Osteoblast (primary cell): ENCODE measurements at regions not wholly inside any gene's neighbourhood (a gene's known extent, or its start where the extent isn't known, plus 50 kb on each side); places are given as distances from the start of the nearest gene placed in this dataset.
A peak's percentile ranks its signal among the peaks of the same experiment; 100 is the strongest.

ENCODE experiments used
- DNase-seq: peaks from one replicate; pipeline ENCODE4 v3.0.0; 2011; ENCODE audit warnings: low spot score, mixed read lengths; ENCODE audit not compliant: insufficient read length; ENCODE audit errors: missing footprints
- H2AFZ ChIP-seq: 2 replicates; pipeline ENCODE4 v1.6.0; 2011; ENCODE audit warnings: mild to moderate bottlenecking, low read length
- H3K27ac ChIP-seq: 2 replicates; pipeline ENCODE4 v1.5.1; 2011; ENCODE audit warnings: mild to moderate bottlenecking, low read depth, low read length, moderate library complexity
- H3K27me3 ChIP-seq: 2 replicates; pipeline ENCODE4 v1.6.0; 2012; ENCODE audit warnings: mild to moderate bottlenecking, control low read depth, inconsistent platforms, low read length, moderate library complexity; ENCODE audit not compliant: insufficient read depth
- H3K36me3 ChIP-seq: 2 replicates; pipeline ENCODE4 v1.5.1; 2011; ENCODE audit warnings: mild to moderate bottlenecking, low read length, control low read depth, moderate library complexity; ENCODE audit not compliant: insufficient read depth
- H3K4me1 ChIP-seq: 2 replicates; pipeline ENCODE4 v1.5.1; 2011; ENCODE audit warnings: mild to moderate bottlenecking, low read length, control low read depth, moderate library complexity; ENCODE audit not compliant: insufficient read depth
- H3K4me2 ChIP-seq: 2 replicates; pipeline ENCODE4 v1.6.0; 2011; ENCODE audit warnings: mild to moderate bottlenecking, low read length; ENCODE audit not compliant: insufficient read depth
- H3K4me3 ChIP-seq: fragments of 200-600 bp; sonication (generic); 3 replicates; pipeline ENCODE4 v1.5.1; 2012; ENCODE audit warnings: mild to moderate bottlenecking, low read length, inconsistent platforms; ENCODE audit not compliant: insufficient read depth
- H3K79me2 ChIP-seq: 2 replicates; pipeline ENCODE4 v1.6.0; 2012; ENCODE audit warnings: mild to moderate bottlenecking, low read length, control low read depth, inconsistent platforms; ENCODE audit not compliant: insufficient read depth
- H3K9me3 ChIP-seq: 2 replicates; pipeline ENCODE4 v1.5.1; 2011; ENCODE audit warnings: low read depth, low read length, control low read depth
- H4K20me1 ChIP-seq: 2 replicates; pipeline ENCODE4 v1.6.0; 2012; ENCODE audit warnings: mild to moderate bottlenecking, low read length, control low read depth; ENCODE audit not compliant: insufficient read depth
- TF ChIP-seq, protein P1 (sequence below): IDR thresholded peaks from 2 replicates; pipeline ENCODE4 v1.5.1; 2011; ENCODE audit warnings: mild to moderate bottlenecking, low read depth, low read length, moderate library complexity; ENCODE audit errors: extremely low read depth

DNA sequence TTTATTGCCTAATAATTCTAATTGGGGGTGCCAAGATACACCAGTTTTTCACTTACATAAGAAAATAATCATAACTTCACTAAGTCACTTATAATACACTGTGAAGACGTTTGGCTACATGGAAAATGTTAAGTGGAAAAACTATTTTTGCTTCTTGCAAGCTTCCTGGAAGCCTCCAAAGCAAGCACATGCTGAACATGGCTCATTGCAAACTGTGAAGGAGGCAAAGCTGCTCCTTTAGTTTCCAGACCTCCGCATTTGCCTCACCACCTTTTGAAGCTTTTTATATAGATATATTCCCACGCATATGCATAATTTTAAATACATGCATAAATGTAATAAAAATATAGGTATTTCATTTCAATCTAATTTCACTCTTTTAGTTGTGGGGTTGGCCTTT lies 285.6 kb upstream of the PRDM9 start:
- Histone ChIP-seq H3K4me3 (no peak overlapping the region), H3K4me2 (no peak overlapping the region), H3K4me1 (no peaks in the 10 kb centered on the region), H3K9me3 (peaks cover 5% of the 10 kb centered on the region), H4K20me1 (no peaks in the 10 kb centered on the region), H2AFZ (no peak overlapping the region), H3K36me3 (no peaks in the 10 kb centered on the region), H3K27me3 (no peaks in the 10 kb centered on the region), H3K27ac (no peak overlapping the region), H3K79me2 (no peaks in the 10 kb centered on the region)
- TF ChIP-seq, protein P1, sequence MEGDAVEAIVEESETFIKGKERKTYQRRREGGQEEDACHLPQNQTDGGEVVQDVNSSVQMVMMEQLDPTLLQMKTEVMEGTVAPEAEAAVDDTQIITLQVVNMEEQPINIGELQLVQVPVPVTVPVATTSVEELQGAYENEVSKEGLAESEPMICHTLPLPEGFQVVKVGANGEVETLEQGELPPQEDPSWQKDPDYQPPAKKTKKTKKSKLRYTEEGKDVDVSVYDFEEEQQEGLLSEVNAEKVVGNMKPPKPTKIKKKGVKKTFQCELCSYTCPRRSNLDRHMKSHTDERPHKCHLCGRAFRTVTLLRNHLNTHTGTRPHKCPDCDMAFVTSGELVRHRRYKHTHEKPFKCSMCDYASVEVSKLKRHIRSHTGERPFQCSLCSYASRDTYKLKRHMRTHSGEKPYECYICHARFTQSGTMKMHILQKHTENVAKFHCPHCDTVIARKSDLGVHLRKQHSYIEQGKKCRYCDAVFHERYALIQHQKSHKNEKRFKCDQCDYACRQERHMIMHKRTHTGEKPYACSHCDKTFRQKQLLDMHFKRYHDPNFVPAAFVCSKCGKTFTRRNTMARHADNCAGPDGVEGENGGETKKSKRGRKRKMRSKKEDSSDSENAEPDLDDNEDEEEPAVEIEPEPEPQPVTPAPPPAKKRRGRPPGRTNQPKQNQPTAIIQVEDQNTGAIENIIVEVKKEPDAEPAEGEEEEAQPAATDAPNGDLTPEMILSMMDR, result no peak
- DNase-seq, result no peak

DNA sequence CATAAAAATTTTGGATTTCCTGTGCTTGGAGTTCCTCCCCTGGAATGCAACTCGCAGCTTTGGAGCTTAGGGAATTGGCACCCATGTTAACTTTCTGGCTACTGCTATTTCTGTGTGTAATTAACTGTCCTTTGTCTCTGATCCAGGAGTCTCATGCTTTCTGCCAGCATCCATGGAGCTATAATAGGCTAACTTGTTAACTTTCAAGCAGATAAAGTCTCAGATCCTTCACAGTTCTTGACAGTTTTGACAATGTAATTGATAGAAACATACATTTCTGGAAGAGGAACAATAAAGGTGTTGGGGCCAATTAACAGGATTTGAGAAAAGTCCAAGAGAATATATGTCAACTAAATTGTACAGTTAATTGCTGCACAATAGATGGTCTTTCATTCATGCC lies 290.2 kb upstream of the PRDM9 start:
- TF ChIP-seq, protein P1, result no peak
- Histone ChIP-seq H3K36me3 (no peaks in the 10 kb centered on the region), H4K20me1 (no peaks in the 10 kb centered on the region), H3K9me3 (peaks cover 2% of the 10 kb centered on the region), H2AFZ (no peak overlapping the region), H3K79me2 (no peaks in the 10 kb centered on the region), H3K27ac (no peak overlapping the region), H3K4me3 (no peak overlapping the region), H3K4me1 (no peaks in the 10 kb centered on the region), H3K27me3 (no peaks in the 10 kb centered on the region), H3K4me2 (no peak overlapping the region)
- no peak for DNase-seq

DNA sequence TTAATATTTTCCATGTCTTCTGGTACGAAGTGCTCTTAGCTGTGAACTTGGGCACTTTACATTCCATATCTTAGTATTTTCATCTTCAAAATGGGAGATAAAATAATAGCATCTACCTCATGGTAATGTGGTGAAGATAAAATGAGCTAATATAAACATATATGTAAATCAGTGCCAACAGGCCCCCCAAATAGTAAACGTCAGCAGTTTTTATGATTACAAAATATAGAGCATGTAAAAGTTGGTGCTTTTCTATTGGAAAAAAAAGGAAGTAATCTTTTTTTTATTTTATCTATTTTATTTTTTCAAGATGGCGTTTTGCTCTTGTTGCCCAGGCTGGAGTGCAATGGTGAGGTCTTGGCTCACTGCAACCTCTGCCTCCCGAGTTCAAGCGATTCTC lies 291.1 kb upstream of the PRDM9 start:
- H3K4me1 ChIP-seq, result no peaks in the 10 kb centered on the region
- H3K4me3 ChIP-seq, result no peak overlapping the region
- TF ChIP-seq, protein P1, result no peak
- H4K20me1 ChIP-seq, result no peaks in the 10 kb centered on the region
- H3K79me2 ChIP-seq, result no peaks in the 10 kb centered on the region
- H3K27me3 ChIP-seq, result no peaks in the 10 kb centered on the region
- no peak overlapping the region for H3K27ac ChIP-seq
- no peak overlapping the region for H2AFZ ChIP-seq
- no peak overlapping the region for H3K4me2 ChIP-seq
- no peak for DNase-seq
- no peaks in the 10 kb centered on the region for H3K36me3 ChIP-seq
- H3K9me3 ChIP-seq, result peaks cover 2% of the 10 kb centered on the region

DNA sequence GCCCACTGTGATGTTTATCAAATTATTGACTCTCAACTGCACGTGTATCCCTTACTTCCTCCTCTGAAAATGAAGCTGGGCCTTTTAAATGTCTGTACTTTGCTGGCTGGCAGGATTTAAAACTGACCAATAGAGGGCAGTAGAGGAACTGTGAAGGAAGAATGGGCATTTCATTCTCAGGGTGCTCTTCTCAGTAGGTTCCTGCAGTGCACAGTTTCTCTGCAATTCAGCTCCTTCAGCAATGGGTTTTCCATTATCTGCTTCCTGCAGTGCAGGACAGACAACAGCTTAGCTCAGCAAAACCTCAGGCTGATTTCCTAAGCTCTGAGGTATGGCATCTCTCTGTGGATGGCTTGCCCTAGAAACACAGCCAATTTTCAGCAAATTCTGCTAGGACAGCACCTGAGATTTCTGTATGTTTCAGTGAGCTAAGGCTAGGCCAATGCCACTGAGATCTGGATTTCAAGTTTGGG lies 298.4 kb upstream of the PRDM9 start:
- Histone ChIP-seq H3K27me3 (no peaks in the 10 kb centered on the region), H3K36me3 (no peaks in the 10 kb centered on the region), H2AFZ (no peak overlapping the region), H4K20me1 (no peaks in the 10 kb centered on the region), H3K79me2 (no peaks in the 10 kb centered on the region), H3K4me1 (no peaks in the 10 kb centered on the region), H3K4me2 (no peak overlapping the region), H3K9me3 (no peaks in the 10 kb centered on the region), H3K27ac (no peak overlapping the region), H3K4me3 (no peak overlapping the region)
- TF ChIP-seq, protein P1, result peak; percentile 11
- no peak for DNase-seq
